ENCODE measurements at regions not wholly inside any gene's neighbourhood (a gene's known extent, or its start where the extent isn't known, plus 50 kb on each side); places are given as distances from the start of the nearest gene placed in this dataset.

GRCh38 chr2:192315543-192315942 lies 120.8 kb upstream of the TMEFF2 start:
- TF ChIP-seq CTCF (IDR thresholded peaks at IDR 0.05; ENCODE audit: extremely low read depth in 1 of 2, insufficient read depth in 1 of 2, low read depth in 1 of 2, low read length in 2 of 2) (no peak), JUN (IDR thresholded peaks at IDR 0.05; ENCODE audit: borderline replicate concordance, insufficient read depth, insufficient read length, low read depth) (no peak), EZH2 (IDR thresholded peaks at IDR 0.05; ENCODE audit: borderline replicate concordance, low read depth, low read length, severe bottlenecking) (no peak), POLR2AphosphoS5 (IDR thresholded peaks at IDR 0.05; ENCODE audit: insufficient read depth, low read depth, low read length) (no peak), MYC (IDR thresholded peaks at IDR 0.05; ENCODE audit: low read depth, low read length) (no peak), POLR2A (IDR thresholded peaks at IDR 0.05; ENCODE audit: low read depth, low read length) (no peak)

Measured in endothelial cell of umbilical vein (primary cell).